T-helper 1 cell treated with Interleukin-12 subunit alpha and Interleukin-12 subunit beta and Interleukin-4 antibody, amounts not matched to agents 30 ng/mL and 1 ng/mL, for 36 hours (primary cell): ENCODE measurements at regions not wholly inside any gene's neighbourhood (a gene's known extent, or its start where the extent isn't known, plus 50 kb on each side); places are given as distances from the start of the nearest gene placed in this dataset.

ENCODE experiments used
- intact Hi-C: fragments of 100-400 bp; cut with micrococcal nuclease; formaldehyde crosslinking; loops from one replicate; pipeline ENCODE4 v1.15.1; 2024

GRCh38 chr7:7114575-7115291, 67.6 kb upstream of the C1GALT1 start:
- intact Hi-C loops, result no loop called here

- intact Hi-C loops, result loop anchor here (1.0 kb wide), 1 partner anchor 38 kb away; no protein-coding TSS in a partner anchor
Measured at GRCh38 chr7:7117935-7118586, 64.3 kb upstream of the C1GALT1 start.

GRCh38 chr7:7118822-7119221, 63.5 kb upstream of the C1GALT1 start:
- intact Hi-C loops, result no loop called here

- intact Hi-C loops, result no loop called here
Measured at GRCh38 chr7:7119729-7120128, 62.6 kb upstream of the C1GALT1 start.

GRCh38 chr7:7122033-7122478, 60.3 kb upstream of the C1GALT1 start:
- intact Hi-C loops, result no loop called here

- intact Hi-C loops, result no loop called here
Measured at GRCh38 chr7:7122701-7123281, 59.6 kb upstream of the C1GALT1 start.

GRCh38 chr7:7125963-7126362, 56.4 kb upstream of the C1GALT1 start:
- intact Hi-C loops, result no loop called here

GRCh38 chr7:7127773-7128172, 54.6 kb upstream of the C1GALT1 start:
- intact Hi-C loops, result no loop called here

GRCh38 chr7:7129381-7129780, 53.0 kb upstream of the C1GALT1 start:
- intact Hi-C loops, result no loop called here

- intact Hi-C loops, result no loop called here
Measured at GRCh38 chr7:7131273-7131672, 51.1 kb upstream of the C1GALT1 start.
